AG10803 (cell line): ENCODE measurements at regions not wholly inside any gene's neighbourhood (a gene's known extent, or its start where the extent isn't known, plus 50 kb on each side); places are given as distances from the start of the nearest gene placed in this dataset.

ENCODE experiments used
- DNase-seq: peaks from one replicate; pipeline ENCODE4 v3.0.0; 2010; ENCODE audit warnings: low read depth
- H3K4me3 ChIP-seq: 2 replicates; pipeline ENCODE4 v1.5.1; 2011; ENCODE audit warnings: mild to moderate bottlenecking, low read length, control low read depth
- CTCF ChIP-seq: conservative IDR thresholded peaks from 2 replicates; pipeline ENCODE4 v1.5.1; 2011; ENCODE audit warnings: mild to moderate bottlenecking, low read length, control low read depth, inconsistent platforms

DNA sequence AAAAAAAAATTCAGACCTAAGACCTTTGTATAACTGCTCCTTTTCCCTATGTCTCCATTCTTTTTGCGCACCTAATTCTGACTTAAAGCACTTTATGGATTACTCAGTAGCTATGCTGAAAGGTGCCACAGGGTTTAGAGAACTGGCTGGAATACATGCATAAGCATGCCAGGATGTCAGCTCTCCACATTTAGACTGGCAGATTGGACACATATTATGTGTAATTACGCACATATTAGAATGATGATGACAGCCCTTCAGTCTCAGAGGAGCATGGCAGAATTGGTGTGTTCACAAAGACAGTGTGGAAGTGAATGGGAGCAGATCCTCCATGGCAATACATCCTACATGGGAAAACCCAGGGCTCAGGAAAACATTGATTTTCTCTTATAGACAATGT, 108.1 kb upstream of the LSAMP start:
- DNase-seq = no peak
- H3K4me3 ChIP-seq = no peak overlapping the region
- TF ChIP-seq CTCF = no peak

- TF ChIP-seq CTCF = no peak
- DNase-seq = no peak
- no peak overlapping the region for H3K4me3 ChIP-seq
These were observed 116.2 kb upstream of the LSAMP start for GRCh38 chr3:116561529-116561928.

- TF ChIP-seq CTCF = no peak
- no peak overlapping the region for H3K4me3 ChIP-seq
- no peak for DNase-seq
These were observed 118.1 kb upstream of the LSAMP start for GRCh38 chr3:116563351-116563750.

DNA sequence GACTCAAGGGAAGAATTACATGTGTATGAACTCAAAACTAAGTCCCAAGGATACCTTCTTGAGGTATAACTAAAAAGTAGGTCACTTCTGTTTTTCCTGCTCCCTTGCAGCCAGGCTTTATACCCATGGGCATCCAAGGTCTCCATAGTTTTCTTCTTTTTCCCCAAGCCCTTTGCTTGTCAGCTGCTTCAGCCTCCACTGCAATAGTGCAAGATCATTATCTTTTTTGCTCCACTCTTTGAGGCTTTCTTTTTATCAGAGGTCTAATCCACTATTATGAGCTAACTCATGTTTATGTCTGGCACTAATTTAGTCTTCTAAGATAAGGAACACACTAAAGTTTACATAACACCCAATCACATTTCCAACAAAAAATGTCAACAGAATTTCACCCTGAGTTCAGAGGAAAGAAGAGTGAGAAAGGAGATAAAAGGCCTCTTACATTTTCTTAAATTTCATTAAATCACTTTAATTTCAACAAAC, 121.2 kb upstream of the LSAMP start:
- no peak for TF ChIP-seq CTCF
- no peak overlapping the region for H3K4me3 ChIP-seq
- no peak for DNase-seq

- DNase-seq = no peak
- H3K4me3 ChIP-seq = no peak overlapping the region
- no peak for TF ChIP-seq CTCF
These were observed 124.3 kb upstream of the LSAMP start for GRCh38 chr3:116569611-116570010.

DNA sequence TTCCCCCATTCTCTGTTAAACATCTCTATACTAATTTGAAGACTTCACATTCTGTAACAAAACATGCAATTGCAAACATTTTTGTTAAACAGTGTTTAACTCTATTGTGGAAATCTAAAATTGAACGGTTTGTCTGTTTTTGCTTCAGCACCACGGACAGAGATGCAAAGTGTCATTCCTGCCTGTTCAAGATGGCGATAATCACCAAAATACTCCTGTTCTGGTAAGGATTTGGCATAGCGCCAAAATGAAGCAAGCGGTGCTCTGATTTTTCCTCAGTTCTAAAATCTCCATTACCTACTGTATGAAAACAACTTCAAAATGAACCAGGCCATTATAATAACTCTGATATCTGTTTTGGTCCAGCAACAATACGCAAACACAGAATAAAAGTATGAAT, 129.7 kb upstream of the TUSC7 start:
- peak; percentile 1 for DNase-seq
- no peak for TF ChIP-seq CTCF
- H3K4me3 ChIP-seq = no peak overlapping the region

DNA sequence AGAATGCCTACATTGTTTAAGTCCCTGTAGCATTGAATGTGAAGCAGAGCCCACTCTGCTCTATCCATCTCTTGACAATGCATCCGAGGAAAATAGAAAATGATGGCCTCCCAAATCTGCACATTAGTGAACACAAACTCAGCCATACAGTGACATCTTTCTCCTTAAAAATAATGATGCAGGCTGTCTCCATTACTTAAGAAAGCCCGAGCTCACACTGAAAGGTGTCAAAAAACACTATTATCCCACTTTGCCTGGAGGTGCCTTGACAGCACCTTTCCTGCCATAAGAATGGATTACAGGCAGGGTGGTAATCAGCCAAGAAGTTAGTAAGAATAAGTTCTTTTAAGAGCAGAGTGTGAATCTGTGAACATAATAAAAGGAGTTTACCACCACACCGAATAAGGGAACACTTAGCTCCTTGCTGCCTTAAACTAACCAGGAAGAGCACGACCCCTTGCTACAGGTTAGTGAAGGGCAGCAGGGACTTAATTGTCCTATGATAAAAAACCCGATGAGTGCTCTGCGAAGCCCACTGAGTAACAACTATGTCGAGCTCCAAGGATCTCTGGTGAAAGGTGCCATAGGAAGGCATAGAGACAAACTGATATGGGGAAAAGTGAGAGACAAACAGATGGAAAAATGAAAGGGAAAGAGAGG, 123.2 kb upstream of the TUSC7 start:
- no peak overlapping the region for H3K4me3 ChIP-seq
- DNase-seq = no peak
- TF ChIP-seq CTCF = no peak
